ENCODE measurements at regions not wholly inside any gene's neighbourhood (a gene's known extent, or its start where the extent isn't known, plus 50 kb on each side); places are given as distances from the start of the nearest gene placed in this dataset.

- Histone ChIP-seq H3K9ac (ENCODE audit: control insufficient read depth, extremely low read depth, insufficient read depth, low read length) (no peak overlapping the region), H3K79me2 (ENCODE audit: control insufficient read depth, insufficient read depth, low read length) (no peaks in the 10 kb centered on the region), H3K36me3 (ENCODE audit: control insufficient read depth in 2 of 2, extremely low read depth in 1 of 2, insufficient read depth in 2 of 2, low read length in 2 of 2) (no peaks in the 10 kb centered on the region), H3K9me3 (ENCODE audit: control insufficient read depth, low read depth, low read length) (no peaks in the 10 kb centered on the region), H2AFZ (ENCODE audit: control insufficient read depth, low read length) (no peak overlapping the region), H4K20me1 (ENCODE audit: control insufficient read depth, extremely low read depth, insufficient read depth, low read length) (no peaks in the 10 kb centered on the region), H3K27ac (ENCODE audit: control insufficient read depth, insufficient read depth, low read length) (no peak overlapping the region), H3K9me1 (ENCODE audit: control insufficient read depth, extremely low read depth, insufficient read depth, low read length) (no peaks in the 10 kb centered on the region), H3K27me3 (ENCODE audit: control insufficient read depth, extremely low read depth, insufficient read depth, low read length) (no peaks in the 10 kb centered on the region), H3K4me2 (ENCODE audit: control insufficient read depth, extremely low read depth, insufficient read depth, low read depth, low read length) (no peak overlapping the region), H3K4me3 (ENCODE audit: control insufficient read depth in 2 of 3, extremely low read depth in 1 of 3, insufficient read depth in 2 of 3, low read depth in 1 of 3, low read length in 3 of 3) (no peak overlapping the region), H3K4me1 (ENCODE audit: control insufficient read depth, extremely low read depth, insufficient read depth, low read length) (no peaks in the 10 kb centered on the region)
- no peak for FAIRE-seq
- no peak for TF ChIP-seq CTCF (optimal IDR thresholded peaks at IDR 0.05 in 1 of 3, IDR thresholded peaks at IDR 0.05 in 1 of 3, conservative IDR thresholded peaks at IDR 0.05 in 1 of 3; ENCODE audit: extremely low read depth in 1 of 3, insufficient read depth in 2 of 3, low read length in 3 of 3)
- no peak for TF ChIP-seq EZH2 (IDR thresholded peaks at IDR 0.05; ENCODE audit: low read length)
- DNase-seq (ENCODE audit: low read depth, low spot score): no peak
- dilution Hi-C loops (cut with MboI; ENCODE audit: extremely low pct_ligation_motif_present, low sequenced_read_pairs): no loop called here
Measured at GRCh38 chr10:28470873-28471651, 61.9 kb upstream of the WAC start.

GRCh38 chr10:28471652-28472050, 61.3 kb upstream of the WAC start:
- DNase-seq (ENCODE audit: low read depth, low spot score) (no peak), FAIRE-seq (no peak)
- no peaks in the 10 kb centered on the region for H4K20me1 ChIP-seq (ENCODE audit: control insufficient read depth, extremely low read depth, insufficient read depth, low read length)
- H3K4me2 ChIP-seq (ENCODE audit: control insufficient read depth, extremely low read depth, insufficient read depth, low read depth, low read length): no peak overlapping the region
- no peak for TF ChIP-seq CTCF (optimal IDR thresholded peaks at IDR 0.05 in 1 of 3, IDR thresholded peaks at IDR 0.05 in 1 of 3, conservative IDR thresholded peaks at IDR 0.05 in 1 of 3; ENCODE audit: extremely low read depth in 1 of 3, insufficient read depth in 2 of 3, low read length in 3 of 3)
- TF ChIP-seq EZH2 (IDR thresholded peaks at IDR 0.05; ENCODE audit: low read length): no peak
- dilution Hi-C loops (cut with MboI; ENCODE audit: extremely low pct_ligation_motif_present, low sequenced_read_pairs): no loop called here
- no peaks in the 10 kb centered on the region for H3K36me3 ChIP-seq (ENCODE audit: control insufficient read depth in 2 of 2, extremely low read depth in 1 of 2, insufficient read depth in 2 of 2, low read length in 2 of 2)
- H3K27ac ChIP-seq (ENCODE audit: control insufficient read depth, insufficient read depth, low read length): no peak overlapping the region
- no peaks in the 10 kb centered on the region for H3K79me2 ChIP-seq (ENCODE audit: control insufficient read depth, insufficient read depth, low read length)
- no peaks in the 10 kb centered on the region for H3K4me1 ChIP-seq (ENCODE audit: control insufficient read depth, extremely low read depth, insufficient read depth, low read length)
- H3K9me1 ChIP-seq (ENCODE audit: control insufficient read depth, extremely low read depth, insufficient read depth, low read length): no peaks in the 10 kb centered on the region
- H3K9ac ChIP-seq (ENCODE audit: control insufficient read depth, extremely low read depth, insufficient read depth, low read length): no peak overlapping the region
- H3K4me3 ChIP-seq (ENCODE audit: control insufficient read depth in 2 of 3, extremely low read depth in 1 of 3, insufficient read depth in 2 of 3, low read depth in 1 of 3, low read length in 3 of 3): no peak overlapping the region
- no peaks in the 10 kb centered on the region for H3K27me3 ChIP-seq (ENCODE audit: control insufficient read depth, extremely low read depth, insufficient read depth, low read length)
- no peaks in the 10 kb centered on the region for H3K9me3 ChIP-seq (ENCODE audit: control insufficient read depth, low read depth, low read length)
- H2AFZ ChIP-seq (ENCODE audit: control insufficient read depth, low read length): no peak overlapping the region

Data from keratinocyte (primary cell).